ENCODE measurements at regions not wholly inside any gene's neighbourhood (a gene's known extent, or its start where the extent isn't known, plus 50 kb on each side); places are given as distances from the start of the nearest gene placed in this dataset.
"Not testable (repeated sequence)": the region's sequence is repeated elsewhere in the genome, so short reads cannot be mapped to it uniquely, and the experiment has no call there.

DNA sequence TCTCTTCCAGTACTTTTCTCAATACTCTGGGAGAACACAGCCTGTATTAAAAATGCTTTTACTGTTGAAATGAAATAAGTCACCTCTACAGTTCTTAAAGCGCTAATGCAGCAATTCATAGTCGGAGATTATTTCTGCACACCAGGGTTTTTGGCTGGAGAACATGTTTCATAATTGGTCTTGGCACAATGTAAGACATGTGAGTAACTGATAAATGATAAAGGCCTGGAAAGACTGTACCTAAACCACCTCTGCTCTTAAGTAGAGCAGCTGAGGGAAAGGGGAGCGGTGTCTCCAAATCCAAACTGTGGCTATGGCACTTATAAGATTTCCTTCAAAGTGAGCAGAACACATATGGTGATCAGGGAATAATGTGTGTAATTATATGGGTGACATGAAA, 390.3 kb upstream of the MBL2 start:
- DNase-seq (ENCODE audit: low spot score), result no peak

DNA sequence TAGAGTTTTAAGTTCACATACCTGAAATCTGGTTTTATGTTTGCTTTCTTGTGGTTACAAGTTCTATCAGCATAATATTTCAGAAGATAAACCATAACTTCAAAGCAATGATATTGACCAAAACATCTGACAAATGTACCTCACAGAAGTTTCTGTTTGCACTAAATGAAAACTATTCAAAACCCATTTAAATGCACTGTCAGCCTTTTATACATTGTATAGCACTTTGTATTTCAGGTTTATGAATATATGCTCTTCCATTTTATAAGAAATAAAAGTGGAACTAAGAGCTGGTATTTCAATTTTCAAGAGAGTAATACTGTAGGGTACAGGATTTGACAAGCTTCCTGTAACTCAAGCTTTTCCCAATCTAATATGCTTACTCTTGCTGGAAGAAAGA, 388.6 kb upstream of the MBL2 start:
- DNase-seq (ENCODE audit: low spot score), result no peak

DNA sequence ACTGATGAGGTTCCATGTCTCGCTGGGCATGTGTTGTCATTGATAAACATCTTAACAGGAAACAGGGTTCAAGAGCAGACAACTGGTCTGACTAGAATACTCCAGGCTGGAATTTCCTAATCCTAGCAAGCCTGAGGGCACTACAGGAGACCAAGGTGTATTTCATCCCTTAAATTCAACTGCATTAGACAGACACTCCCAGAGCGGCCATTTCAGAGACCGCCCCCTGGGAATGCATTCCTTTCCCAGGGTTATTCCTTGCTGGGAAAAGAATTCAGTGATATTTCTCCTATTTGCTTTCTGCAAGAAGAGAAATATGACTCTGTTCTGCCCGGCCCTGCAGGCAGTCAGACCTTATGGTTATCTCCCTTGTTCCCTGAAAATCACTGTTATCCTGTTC, 383.1 kb upstream of the MBL2 start:
- not testable (repeated sequence) for DNase-seq (ENCODE audit: low spot score)

DNA sequence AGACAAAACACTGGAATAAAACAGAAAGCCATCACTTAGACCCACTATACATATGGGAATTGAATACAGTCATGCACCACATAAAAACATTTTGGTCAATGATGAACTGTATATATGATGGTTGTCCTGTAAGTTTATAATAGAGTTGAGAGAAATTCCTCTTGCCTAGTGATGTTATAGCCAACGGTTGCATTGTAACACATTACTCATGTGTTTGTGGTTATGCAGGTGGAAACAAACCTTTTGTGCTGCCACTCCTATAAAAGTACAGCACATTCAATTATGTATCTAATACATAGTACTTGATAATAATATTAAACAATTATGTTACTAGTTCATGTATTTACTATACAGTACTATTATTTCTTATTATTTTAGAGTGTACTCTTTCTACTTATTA, 381.2 kb upstream of the MBL2 start:
- DNase-seq (ENCODE audit: low spot score), result no peak

DNA sequence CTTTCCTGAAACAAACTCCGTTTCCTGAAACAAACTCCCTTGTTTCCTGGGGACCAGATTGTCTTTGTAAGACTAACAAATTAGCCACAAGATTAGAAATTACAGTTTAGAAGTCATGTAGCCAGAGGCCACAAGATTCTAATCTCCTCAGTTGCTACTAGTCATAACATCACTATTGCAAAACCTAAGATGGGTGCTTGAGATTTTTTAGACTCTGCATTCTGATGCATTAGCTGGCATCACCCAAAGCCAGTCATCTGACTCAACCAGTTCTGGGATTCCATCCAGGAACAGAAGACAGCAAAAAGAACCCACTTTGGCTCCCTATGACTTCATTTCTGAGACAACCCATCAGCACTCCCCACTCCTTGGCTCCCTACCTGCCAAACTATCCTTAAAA, 367.9 kb upstream of the MBL2 start:
- no peak for DNase-seq (ENCODE audit: low spot score)

DNA sequence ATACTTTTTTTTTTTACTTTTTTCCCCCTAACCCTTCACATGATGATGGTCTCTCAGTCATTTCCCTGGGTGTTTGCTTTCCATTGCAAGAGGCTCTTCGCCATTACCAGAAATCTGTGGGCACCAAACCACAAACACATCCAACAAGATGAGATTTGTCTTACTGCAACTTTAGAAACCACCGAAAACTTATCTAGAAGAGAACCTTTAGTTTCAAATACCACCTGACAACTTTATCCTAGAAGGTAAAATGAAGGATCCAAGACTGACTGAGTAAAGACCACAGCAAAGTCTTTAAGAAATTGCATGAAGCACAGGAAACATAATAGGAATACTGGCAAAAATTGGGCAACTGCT, 363.3 kb upstream of the MBL2 start:
- no peak for DNase-seq (ENCODE audit: low spot score)

DNA sequence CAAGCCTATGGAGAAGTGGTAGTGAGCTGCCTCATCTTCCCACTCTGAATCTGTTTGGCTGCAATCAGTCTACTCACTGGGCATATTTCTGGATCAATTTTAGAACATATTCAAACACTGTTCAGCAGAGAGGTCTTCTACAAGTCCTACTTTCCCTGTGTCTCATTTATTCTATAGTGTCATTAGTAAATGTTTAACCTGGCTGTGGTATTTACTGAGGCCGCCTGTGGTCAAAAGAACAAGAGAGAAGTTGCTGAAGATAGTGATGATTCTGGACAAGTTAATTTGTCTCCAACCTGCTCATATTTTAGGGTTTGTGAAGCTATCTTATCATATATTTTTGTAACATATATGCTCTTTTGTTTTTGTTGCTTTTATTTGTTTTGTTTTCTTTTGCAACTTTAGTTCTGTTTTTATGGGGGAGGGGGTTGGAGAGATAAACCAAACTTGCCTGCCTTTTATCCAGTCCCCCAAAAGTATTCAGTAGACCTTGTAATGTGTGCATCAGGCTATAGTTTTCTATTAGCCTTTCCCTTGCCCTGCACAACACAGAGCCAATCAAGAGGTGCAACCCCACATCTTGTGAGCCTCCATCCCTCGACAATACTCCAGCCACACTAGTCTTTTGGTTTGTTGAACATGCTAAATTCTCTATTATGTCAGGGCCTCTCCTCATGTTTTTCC, 362.8 kb upstream of the MBL2 start:
- no peak for DNase-seq (ENCODE audit: low spot score)

DNA sequence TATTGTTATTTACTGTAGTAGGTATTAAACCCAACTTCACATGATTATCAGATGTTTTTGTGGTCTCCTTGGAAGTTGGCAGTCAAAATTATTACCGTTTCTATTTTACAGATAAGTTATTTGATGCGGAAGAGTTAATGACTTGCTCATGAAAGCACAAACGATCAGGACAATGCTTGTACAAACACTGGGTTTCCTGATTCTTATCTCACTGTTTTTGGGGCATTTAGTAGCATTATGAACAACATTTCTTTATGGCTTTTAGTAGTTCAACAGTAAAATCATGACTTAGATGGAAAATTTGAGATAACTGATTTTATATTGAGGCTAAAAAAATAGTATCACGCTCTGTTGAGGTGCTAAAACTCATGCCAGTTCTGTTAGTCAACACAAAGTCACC, 361.5 kb upstream of the MBL2 start:
- no peak for DNase-seq (ENCODE audit: low spot score)

DNA sequence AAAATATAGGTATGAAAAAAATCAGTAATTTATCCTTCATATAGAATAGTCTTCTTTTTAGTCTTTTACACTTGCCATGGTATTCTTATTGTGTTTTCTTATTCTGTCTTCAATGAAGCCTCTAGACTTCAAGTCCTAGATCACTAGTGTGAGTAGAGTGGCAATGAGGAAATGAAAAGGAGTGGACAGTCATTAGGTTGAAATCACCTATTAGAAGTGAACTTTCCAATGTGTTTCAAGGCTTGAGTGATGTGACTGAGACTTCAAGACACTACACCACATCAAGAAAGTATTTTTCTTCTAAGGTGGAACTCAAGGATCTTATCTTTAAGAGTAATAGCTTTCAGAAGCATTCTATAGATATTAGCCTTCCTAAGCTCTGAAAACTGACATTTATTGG, 357.8 kb upstream of the MBL2 start:
- DNase-seq (ENCODE audit: low spot score), result no peak

DNA sequence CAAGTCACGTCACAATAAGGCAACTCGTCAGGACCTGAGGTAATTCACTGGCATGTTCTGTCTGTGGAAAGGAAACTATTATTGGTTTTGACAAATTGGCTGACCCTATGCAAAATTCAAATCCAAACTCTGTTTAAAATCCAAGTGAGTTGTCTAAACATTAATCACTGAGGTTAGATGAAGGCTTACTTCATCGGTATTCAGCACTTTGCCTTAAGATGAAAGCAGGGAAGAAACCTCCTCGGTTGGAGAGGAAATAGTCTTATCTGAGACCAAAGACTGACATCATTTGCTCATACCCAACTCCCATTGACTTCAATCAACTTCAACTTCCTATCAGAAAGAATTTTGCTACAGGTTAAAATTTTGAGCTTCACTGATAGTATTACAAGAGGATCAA, 355.1 kb upstream of the MBL2 start:
- DNase-seq (ENCODE audit: low spot score), result no peak

DNA sequence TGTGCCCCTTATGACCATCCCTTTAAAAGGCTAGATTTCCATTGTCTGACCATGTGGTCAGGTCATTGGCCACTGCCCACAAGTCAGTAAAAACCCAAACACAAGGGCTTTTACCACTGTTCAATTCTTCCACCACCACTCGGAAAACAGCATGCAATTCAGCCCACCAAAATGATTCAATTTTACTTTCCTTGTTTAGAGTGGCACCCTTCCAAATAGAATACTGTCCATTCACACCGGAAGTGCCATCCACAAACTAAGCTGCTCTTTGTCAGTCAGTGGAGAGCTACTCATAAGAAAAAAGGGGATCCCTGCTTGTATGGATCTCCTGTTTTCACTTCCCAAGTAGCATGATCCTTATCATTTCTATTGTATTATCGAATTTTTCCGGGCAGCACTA, 350.7 kb upstream of the MBL2 start:
- DNase-seq (ENCODE audit: low spot score), result no peak

DNA sequence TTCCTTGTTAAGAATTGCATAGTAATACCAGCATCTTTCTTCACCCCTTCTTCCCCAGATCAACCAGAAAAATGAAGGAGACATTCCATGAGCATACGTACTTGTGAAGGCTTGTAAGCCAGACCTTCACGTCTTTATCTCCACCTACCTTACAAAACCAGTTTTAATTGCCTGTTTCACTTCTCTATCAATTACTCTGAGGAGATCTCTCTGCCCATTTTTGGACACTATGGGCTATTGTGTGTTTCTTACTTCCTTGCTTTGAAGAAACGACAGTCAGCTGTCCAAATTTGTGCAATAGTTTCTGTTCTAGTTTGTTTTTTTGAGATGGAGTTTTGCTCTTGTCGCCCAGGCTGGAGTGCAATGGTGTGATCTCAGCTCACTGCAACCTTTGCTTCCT, 349.7 kb upstream of the MBL2 start:
- DNase-seq (ENCODE audit: low spot score), result no peak

DNA sequence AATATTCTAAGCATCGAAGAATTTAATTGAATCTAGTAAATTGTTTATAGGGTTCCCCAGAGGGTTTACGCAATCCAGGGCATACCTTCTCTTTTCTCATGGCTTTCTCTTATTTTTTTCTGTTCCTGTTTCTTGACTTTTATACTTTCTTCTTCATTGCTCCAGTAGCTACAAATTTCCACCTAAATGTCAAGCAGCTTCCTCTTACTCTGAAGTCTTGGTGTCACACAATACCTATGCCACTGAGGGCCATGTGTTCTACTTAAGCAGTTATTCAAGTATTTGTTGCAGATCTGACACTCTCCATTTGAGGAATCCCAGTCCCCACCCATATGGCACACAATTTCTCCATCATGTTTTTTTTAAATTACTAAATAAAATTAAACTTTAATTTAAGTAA, 343.1 kb upstream of the MBL2 start:
- no peak for DNase-seq (ENCODE audit: low spot score)

DNA sequence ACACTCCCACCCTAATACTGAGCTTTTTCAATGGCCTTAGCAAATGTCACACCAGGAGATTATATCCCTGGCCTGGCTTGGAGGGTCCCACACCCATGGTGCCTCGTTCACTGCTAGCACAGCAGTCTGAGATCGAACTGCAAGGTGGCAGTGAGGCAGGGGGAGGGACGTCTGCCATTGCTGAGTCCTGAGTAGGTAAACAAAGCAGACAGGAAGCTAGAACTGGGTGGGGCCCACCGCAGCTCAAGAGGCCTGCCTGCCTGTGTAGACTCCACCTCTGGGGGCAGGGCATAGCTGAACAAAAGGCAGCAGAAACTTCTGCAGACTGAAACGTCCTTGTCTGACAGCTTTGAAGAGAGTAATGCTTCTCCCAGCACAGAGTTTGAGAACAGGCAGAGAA, 338.9 kb upstream of the MBL2 start:
- no peak for DNase-seq (ENCODE audit: low spot score)

DNA sequence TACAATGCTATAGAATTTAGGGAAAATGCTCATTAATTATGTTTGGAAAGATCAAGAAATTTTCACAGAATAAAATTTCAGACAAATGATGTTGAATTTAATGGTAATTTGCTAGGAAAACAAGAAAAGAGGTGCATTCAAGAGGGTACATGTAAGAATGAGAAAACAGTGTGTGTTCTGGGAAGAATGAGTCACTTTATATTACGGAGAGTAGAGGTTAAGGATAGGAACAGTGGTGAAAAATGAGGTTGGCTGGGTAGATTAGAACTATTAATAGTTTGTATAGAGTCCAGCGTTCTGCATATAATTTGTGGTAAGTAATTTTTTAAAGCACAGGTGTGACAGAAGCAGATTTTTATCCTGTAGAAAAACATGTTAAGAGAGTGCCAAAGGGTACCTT, 336.7 kb upstream of the MBL2 start:
- DNase-seq (ENCODE audit: low spot score), result no peak

DNA sequence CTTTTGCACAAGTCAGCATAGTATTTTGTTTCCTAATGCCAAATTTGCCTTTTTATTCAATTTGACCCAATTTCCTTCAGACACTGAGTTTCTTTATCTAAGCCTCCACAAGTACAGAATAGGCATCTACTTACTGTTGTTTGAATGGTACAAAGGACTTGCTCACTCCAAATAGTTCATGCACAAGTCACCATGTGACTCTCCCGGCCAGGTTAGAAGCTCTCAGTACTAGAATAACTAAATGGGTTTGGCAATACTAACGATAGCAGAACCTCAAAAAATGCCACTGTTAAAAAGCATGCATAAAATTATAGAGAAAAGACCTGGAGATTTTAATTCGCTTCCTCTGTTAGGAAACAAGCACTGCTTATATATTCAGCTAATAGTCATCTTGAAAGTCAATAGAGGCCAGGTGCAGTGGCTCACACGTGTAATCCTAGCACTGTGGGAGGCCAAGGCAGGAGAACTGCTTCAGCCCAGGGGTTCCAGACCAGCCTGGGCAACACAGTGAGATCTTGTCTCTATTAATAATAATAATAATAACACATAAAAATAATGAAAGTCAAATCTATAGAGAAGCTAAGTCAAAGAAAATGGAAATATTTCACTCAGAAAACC, 335.8 kb upstream of the MBL2 start:
- DNase-seq (ENCODE audit: low spot score), result no peak

DNA sequence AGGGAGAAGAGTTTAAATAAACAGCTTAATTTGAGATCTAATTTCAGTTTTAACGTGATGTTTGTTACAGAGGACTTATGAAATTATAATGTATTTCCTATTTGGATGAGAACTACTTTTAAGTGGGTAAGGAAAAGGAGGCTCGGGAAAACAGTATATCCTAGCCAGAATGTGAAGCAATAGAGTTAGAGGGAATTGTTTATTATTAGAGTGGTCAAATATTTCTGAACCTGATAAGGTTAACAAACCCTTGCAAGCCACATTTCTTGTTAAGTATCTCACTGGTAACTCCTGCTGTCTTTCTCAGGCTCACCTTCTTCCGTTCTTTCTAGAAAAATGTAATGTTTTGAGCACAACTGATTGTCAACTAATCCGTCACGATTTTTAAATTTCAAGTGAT, 335.1 kb upstream of the MBL2 start:
- no peak for DNase-seq (ENCODE audit: low spot score)

DNA sequence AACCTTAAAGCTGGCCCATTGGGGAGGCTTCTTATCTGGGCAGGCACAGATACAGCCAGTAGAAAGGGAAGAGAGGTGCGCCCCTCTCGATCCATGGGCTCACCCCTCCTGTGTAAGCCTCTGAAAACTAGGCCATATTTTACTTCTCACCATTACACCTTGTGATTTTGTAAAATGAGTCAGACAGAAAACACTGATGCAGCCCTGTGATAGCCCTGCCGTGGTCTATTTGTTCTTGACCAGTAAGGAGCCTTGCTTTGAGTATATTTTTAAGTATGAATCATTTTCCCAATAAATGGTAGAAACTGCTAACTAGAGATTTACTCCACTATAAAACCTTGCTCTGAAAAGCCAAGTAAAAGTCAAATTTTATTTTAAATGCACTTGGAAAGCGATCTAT, 329.8 kb upstream of the MBL2 start:
- no peak for DNase-seq (ENCODE audit: low spot score)

DNA sequence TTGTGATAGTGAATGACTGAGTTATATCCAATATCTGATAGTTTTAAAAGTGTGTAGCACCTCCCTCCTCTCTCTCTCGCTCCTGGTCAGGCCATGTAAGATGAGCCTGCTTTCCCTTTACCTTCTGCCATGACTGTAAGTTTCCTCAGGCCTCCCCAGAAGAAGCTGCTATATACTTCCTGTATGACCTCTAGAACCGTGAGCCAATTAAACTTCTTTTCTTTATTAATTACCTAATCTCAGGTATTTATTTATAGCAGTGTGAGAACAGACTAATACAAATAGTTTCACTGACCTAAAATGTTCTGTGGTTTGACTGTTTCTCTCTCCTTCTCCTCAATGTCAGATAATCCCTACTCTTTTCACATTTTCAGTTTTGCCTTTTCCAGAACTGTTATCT, 321.3 kb upstream of the MBL2 start:
- no peak for DNase-seq (ENCODE audit: low spot score)

DNA sequence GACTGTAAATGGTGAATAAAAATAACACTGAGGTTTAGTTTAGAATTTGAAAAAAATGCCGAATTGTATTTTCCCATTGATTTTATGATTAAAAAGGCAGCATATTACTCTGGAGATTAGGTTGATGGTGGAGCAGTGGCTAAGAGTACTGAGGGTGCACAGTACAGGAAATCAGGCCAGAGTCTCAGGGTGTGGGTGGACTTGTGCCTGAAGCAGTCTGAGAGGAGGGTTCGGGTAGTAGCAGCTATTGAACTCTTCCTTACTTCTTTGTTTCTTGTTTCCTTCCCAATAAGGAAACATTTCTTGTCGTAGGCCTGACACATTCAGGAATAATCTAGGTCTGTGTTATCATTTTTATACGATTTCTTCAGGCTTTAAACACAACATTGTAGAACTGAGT, 319.0 kb upstream of the MBL2 start:
- no peak for DNase-seq (ENCODE audit: low spot score)

DNA sequence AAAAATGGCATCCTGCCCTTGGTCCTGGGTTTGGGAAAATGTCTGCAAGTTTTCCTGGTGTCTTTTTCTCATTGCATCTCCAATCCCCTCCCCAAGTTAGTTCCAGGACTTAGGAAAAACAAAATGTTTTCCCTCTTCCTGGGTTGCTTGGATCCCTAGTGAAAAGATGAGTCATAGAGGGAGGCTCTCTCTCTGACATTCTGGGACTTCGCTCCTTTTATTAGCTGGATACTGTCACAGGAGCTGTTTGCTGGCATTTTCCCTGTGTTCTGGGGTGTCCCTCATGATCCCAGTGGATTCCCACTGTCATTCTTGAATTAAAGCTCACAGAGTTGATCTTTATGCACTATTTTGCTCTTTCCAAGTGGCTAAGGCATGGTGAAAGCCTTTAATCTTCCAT, 316.4 kb upstream of the MBL2 start:
- DNase-seq (ENCODE audit: low spot score), result no peak

DNA sequence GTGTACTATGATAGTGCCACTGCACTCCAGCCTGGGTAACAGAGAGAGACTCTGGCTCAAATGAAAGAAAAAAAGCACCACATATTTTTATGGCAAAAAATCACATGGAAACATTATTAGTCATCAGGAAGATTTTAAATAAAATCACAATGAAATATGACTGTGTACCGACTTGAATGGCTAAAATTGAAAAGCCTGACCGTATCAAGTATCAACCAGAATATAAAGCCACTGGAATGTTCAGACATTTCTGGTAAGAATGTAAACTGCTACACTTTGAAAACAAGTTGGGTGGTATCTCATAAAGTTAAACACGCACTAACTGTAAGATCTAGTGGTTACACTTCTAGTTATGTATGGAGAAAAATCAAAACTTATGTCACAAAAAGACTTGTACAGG, 306.7 kb upstream of the MBL2 start:
- no peak for DNase-seq (ENCODE audit: low spot score)

DNA sequence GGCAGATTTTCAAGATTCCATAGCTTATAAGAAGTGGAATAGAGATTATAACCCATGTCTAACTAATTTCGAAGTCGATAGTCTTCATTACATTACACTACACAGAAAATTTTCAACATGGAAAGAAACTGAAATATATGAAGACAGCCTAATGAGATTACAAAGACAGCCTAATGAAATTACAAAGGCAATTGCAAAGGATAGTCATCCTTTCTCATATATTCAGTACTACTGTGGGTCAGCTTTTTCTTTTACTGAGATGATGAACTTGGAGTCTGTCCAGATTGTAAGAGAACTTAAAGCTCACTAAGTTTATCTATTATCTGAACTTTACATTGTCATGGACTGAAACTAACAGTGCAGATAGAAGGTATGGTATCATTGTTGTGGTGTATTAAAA, 304.4 kb upstream of the MBL2 start:
- DNase-seq (ENCODE audit: low spot score), result no peak

DNA sequence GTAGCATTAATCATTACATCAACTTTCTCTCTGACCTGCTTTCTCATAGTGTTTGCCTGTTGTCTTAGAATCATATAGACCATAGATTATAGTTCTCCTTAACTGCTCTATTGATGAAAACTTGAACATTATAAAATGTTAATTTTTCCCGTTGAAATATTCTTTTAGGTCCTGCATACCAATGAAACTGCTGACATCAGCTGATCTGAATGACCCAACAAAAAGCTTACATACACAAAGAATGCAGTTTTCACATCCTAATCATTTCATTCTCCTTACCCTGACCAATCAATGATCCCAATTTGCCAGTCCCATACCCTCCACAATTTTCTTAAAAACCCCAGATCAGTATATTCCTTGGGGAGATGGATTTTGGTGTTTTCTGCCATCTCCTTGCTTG, 302.9 kb upstream of the MBL2 start:
- no peak for DNase-seq (ENCODE audit: low spot score)

DNA sequence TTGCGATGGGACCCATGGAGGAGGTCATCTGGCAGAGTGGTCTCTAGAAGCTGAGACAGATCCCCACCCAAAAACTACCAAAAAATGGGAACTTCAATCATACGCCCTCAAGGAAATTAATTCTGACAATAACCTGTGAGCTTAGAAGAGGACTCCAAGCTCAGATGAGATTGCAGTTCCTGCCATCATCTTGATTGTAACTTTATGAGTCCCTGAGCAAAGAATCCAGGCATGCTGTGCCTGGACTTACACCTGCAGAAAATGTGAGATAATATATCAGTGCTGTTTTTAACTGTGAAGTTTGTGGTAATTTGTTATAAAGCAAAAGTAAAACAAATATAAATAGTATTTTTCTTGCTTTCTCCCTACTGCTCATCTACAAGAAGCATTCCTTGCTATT, 299.6 kb upstream of the MBL2 start:
- DNase-seq (ENCODE audit: low spot score), result no peak
